Gastroesophageal sphincter (tissue), 4 donors: ENCODE measurements at regions not wholly inside any gene's neighbourhood (a gene's known extent, or its start where the extent isn't known, plus 50 kb on each side); places are given as distances from the start of the nearest gene placed in this dataset.
A peak's percentile ranks its signal among the peaks of the same experiment; 100 is the strongest.
"Not testable (repeated sequence)": the region's sequence is repeated elsewhere in the genome, so short reads cannot be mapped to it uniquely, and the experiment has no call there.

Source experiments
- ATAC-seq: fragments of 150-250 bp; one replicate; pipeline ENCODE4 v1.9.1; 2016; ENCODE audit warnings: mild to moderate bottlenecking, moderate library complexity
- H3K27ac ChIP-seq, 4 donors: fragments of 200-600 bp; sonication (generic) in 3 of 4; 1 replicate in 3 of 4; 2 replicates in 1 of 4; pipeline ENCODE4 v1.5.1; 2016 to 2019
- H3K27me3 ChIP-seq: fragments of 200-600 bp; sonication (generic); one replicate; pipeline ENCODE4 v1.5.1; 2019
- H3K36me3 ChIP-seq, 2 donors: fragments of 200-600 bp; sonication (generic); one replicate each; pipeline ENCODE4 v1.5.1; 2019; ENCODE audit warnings: control low read depth in 1 of 2
- H3K4me1 ChIP-seq, 3 donors: fragments of 200-600 bp; sonication (generic); 1 replicate in 2 of 3; 2 replicates in 1 of 3; pipeline ENCODE4 v1.5.1; 2016 to 2019; ENCODE audit warnings: control low read depth in 2 of 3
- H3K4me3 ChIP-seq, 2 donors: fragments of 200-600 bp; sonication (generic); one replicate each; pipeline ENCODE4 v1.5.1; 2019; ENCODE audit warnings: mild to moderate bottlenecking in 1 of 2, moderate library complexity in 1 of 2
- H3K9me3 ChIP-seq, 3 donors: fragments of 200-600 bp; sonication (generic); one replicate each; pipeline ENCODE4 v1.5.1; 2017 to 2019; ENCODE audit warnings: control low read depth in 2 of 3
- EP300 ChIP-seq: sonication (generic); formaldehyde crosslinking; IDR thresholded peaks from one replicate; pipeline ENCODE4 v1.6.1; 2017; ENCODE audit warnings: antibody characterized with exemption, mild to moderate bottlenecking
- POLR2A ChIP-seq, 2 donors: fragments of 450-650 bp; IDR thresholded peaks; one replicate each; pipeline ENCODE4 v1.6.1; 2017; ENCODE audit warnings: antibody characterized with exemption in 2 of 2, mild to moderate bottlenecking in 2 of 2, moderate library complexity in 1 of 2
- POLR2AphosphoS5 ChIP-seq: sonication (generic); formaldehyde crosslinking; IDR thresholded peaks from one replicate; pipeline ENCODE4 v1.6.1; 2017; ENCODE audit warnings: antibody characterized with exemption
- WGBS, 2 donors: methylation state at CpG; one replicate each; pipeline ENCODE4 v1.1.5; 2018; ENCODE audit warnings: low coverage in 1 of 2; 5-methylcytosine and 5-hydroxymethylcytosine counted together
- TF ChIP-seq, protein P1 (sequence below), 4 experiments: fragments of 200-600 bp in 2 of 4; fragments of 450-650 bp in 2 of 4; sonication (generic) in 1 of 4; IDR thresholded peaks; one replicate each; pipeline ENCODE4 v1.5.1; 2017 to 2019; ENCODE audit warnings: antibody characterized with exemption in 4 of 4, mild to moderate bottlenecking in 2 of 4, moderate library complexity in 2 of 4

DNA sequence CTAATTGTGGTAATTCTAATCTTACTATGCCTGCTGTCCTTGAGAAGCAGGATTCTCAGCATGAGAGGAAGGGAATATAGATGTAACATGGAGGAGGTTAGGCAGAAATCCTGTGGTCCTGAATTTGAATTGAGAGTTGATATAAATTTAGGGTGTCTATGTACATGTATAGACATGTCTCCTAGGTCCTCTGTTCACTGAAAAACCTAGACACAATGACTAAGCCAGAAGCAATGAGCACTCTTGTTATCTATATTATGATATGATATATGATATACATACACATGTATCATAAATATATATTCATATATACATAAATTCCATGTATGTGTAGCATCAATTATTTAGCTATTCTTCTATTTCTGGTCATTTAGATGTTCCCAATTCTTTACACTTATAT is 173.3 kb upstream of the MKLN1 start:
- Histone ChIP-seq H3K27ac (no peak overlapping the region), H3K36me3 (no peaks in the 10 kb centered on the region), H3K27me3 (no peaks in the 10 kb centered on the region), H3K4me3 (no peak overlapping the region), H3K9me3 (no peaks in the 10 kb centered on the region), H3K4me1 (no peaks in the 10 kb centered on the region)
- ATAC-seq: no peak
- no peak for TF ChIP-seq POLR2AphosphoS5
- TF ChIP-seq, protein P1, sequence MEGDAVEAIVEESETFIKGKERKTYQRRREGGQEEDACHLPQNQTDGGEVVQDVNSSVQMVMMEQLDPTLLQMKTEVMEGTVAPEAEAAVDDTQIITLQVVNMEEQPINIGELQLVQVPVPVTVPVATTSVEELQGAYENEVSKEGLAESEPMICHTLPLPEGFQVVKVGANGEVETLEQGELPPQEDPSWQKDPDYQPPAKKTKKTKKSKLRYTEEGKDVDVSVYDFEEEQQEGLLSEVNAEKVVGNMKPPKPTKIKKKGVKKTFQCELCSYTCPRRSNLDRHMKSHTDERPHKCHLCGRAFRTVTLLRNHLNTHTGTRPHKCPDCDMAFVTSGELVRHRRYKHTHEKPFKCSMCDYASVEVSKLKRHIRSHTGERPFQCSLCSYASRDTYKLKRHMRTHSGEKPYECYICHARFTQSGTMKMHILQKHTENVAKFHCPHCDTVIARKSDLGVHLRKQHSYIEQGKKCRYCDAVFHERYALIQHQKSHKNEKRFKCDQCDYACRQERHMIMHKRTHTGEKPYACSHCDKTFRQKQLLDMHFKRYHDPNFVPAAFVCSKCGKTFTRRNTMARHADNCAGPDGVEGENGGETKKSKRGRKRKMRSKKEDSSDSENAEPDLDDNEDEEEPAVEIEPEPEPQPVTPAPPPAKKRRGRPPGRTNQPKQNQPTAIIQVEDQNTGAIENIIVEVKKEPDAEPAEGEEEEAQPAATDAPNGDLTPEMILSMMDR (IDR thresholded peaks at IDR 0.05): no peak
- TF ChIP-seq EP300: no peak
- TF ChIP-seq POLR2A (IDR thresholded peaks at IDR 0.05): no peak

DNA sequence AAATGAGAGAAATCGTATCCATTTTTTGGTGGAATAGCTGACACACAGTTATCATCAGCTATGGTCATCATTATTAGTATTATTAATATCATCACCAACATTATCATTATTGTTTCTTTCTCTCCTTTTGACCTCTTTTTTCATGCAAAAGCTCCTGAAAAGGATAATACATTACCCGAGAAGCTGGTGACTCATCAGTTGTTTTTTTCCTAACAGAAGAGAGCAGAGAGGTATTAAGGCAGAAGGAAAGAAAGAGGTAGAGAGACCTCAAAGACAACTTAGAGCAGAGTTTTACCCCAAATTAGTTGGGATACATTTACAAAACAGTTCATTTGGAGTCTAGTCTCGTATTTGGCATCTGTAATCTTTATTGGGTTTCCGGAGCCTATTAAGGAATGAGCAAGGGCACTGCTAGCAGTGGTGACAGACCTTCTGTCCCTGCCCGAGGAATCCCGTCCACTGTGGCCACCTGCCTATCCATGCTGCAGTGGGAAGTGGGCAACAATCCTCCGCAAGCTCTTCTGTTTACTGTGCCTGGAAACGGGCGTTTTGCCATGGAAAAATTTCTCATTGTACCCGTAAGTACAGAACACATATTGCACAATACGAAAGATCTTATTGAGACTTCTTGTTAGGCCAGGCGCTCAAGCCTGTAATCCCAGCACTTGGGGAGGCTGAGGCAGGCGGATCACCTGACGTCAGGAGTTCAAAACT is 170.0 kb upstream of the MKLN1 start:
- H3K36me3 ChIP-seq: no peaks in the 10 kb centered on the region
- no peaks in the 10 kb centered on the region for H3K27me3 ChIP-seq
- TF ChIP-seq POLR2AphosphoS5 (peak; percentile 19), POLR2A (IDR thresholded peaks at IDR 0.05) (no peak)
- no peaks in the 10 kb centered on the region for H3K4me1 ChIP-seq
- no peak overlapping the region for H3K27ac ChIP-seq
- no peak overlapping the region for H3K4me3 ChIP-seq
- ATAC-seq: peak; percentile 74
- WGBS, 2 donors: 64 to 89% methylated on average over 2 to 13 of the region's 14 CpGs
- H3K9me3 ChIP-seq: no peaks in the 10 kb centered on the region

DNA sequence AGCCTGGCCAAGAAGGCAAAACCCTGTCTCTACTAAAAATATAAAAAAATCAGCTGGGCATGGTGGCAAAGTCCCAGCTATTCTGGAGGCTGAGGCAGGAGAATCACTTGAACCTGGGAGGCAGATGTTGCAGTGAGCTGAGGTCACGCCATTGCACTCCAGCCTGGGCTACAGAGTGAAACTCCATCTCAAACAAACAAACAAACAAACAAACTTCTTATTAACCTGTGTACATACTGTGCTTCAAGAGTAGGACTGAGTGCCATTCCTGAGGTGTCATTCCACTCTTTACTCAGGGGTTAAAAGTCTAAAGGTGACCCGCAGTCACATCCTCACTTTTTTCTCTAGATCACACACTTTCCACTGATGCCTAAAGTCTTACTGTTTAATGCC is 169.4 kb upstream of the MKLN1 start:
- WGBS, 2 donors: 97 to 100% methylated on average over 1 to 2 of the region's 2 CpGs
- not testable (repeated sequence) for H3K4me1 ChIP-seq, H3K9me3 ChIP-seq, H3K36me3 ChIP-seq, H3K27ac ChIP-seq, H3K27me3 ChIP-seq, ATAC-seq, H3K4me3 ChIP-seq

GRCh38 chr7:131159961-131160361 is 167.7 kb upstream of the MKLN1 start:
- no peaks in the 10 kb centered on the region for H3K4me1 ChIP-seq
- no peak for TF ChIP-seq POLR2A (IDR thresholded peaks at IDR 0.05)
- TF ChIP-seq EP300: no peak
- TF ChIP-seq, protein P1 (IDR thresholded peaks at IDR 0.05): no peak
- TF ChIP-seq POLR2AphosphoS5: no peak
- no peak overlapping the region for H3K4me3 ChIP-seq
- no peaks in the 10 kb centered on the region for H3K27me3 ChIP-seq
- no peak overlapping the region for H3K27ac ChIP-seq
- no peaks in the 10 kb centered on the region for H3K9me3 ChIP-seq
- WGBS, 2 donors: 58 to 77% methylated on average over 2 of the region's 2 CpGs
- no peak for ATAC-seq
- H3K36me3 ChIP-seq: no peaks in the 10 kb centered on the region

DNA sequence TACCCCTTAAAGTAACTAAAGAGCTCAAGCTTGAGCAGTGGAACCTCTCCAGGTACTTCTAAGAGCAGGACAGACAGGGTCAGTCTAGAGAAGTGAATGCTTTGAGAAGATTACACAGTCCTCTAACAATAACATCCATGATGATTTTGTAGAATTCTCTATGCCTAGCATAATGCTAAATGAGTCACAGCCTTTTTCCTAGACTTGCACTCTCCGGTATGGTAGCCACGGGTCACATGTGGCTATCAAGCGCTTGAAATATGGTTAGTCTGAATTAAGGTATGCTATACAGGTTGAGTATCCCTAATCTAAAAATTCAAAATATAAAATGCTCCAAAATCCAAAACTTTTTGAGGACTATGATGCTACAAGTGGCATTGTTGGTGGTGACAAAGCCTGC is 166.6 kb upstream of the MKLN1 start:
- no peak for TF ChIP-seq POLR2A (IDR thresholded peaks at IDR 0.05)
- TF ChIP-seq EP300: no peak
- TF ChIP-seq POLR2AphosphoS5: no peak
- TF ChIP-seq, protein P1 (IDR thresholded peaks at IDR 0.05): no peak
- Histone ChIP-seq H3K4me3 (no peak overlapping the region), H3K36me3 (no peaks in the 10 kb centered on the region), H3K27me3 (no peaks in the 10 kb centered on the region), H3K4me1 (no peaks in the 10 kb centered on the region), H3K27ac (no peak overlapping the region), H3K9me3 (no peaks in the 10 kb centered on the region)
- 91 to 94% methylated on average over 3 of the region's 3 CpGs for WGBS, 2 donors
- no peak for ATAC-seq

- no peaks in the 10 kb centered on the region for H3K36me3 ChIP-seq
- H3K9me3 ChIP-seq: no peaks in the 10 kb centered on the region
- no peaks in the 10 kb centered on the region for H3K27me3 ChIP-seq
- TF ChIP-seq POLR2A (IDR thresholded peaks at IDR 0.05) (no peak), POLR2AphosphoS5 (no peak), EP300 (no peak)
- TF ChIP-seq, protein P1 (IDR thresholded peaks at IDR 0.05): no peak
- WGBS, 2 donors: 68% methylated on average over 2 of the region's 3 CpGs
- H3K27ac ChIP-seq: no peak overlapping the region
- no peaks in the 10 kb centered on the region for H3K4me1 ChIP-seq
- H3K4me3 ChIP-seq: no peak overlapping the region
- no peak for ATAC-seq
These were observed 163.4 kb upstream of the MKLN1 start for GRCh38 chr7:131164025-131164925.
